HG02852 (cell line): ENCODE measurements at regions not wholly inside any gene's neighbourhood (a gene's known extent, or its start where the extent isn't known, plus 50 kb on each side); places are given as distances from the start of the nearest gene placed in this dataset.

Experiments
- ATAC-seq: cut with Tn5 transposase; IDR thresholded peaks from one replicate; pipeline ENCODE4 v1.9.1; 2021; ENCODE audit warnings: mild to moderate bottlenecking, moderate library complexity; ENCODE audit not compliant: unreplicated experiment

- ATAC-seq: no peak
Observed at GRCh38 chr1:83735526-83735925, 263.4 kb downstream of the TTLL7 start.

- ATAC-seq: no peak
Observed at GRCh38 chr1:83734420-83734819, 264.5 kb downstream of the TTLL7 start.

- no peak for ATAC-seq
Observed at GRCh38 chr1:83725735-83726360, 273.1 kb downstream of the TTLL7 start.

DNA sequence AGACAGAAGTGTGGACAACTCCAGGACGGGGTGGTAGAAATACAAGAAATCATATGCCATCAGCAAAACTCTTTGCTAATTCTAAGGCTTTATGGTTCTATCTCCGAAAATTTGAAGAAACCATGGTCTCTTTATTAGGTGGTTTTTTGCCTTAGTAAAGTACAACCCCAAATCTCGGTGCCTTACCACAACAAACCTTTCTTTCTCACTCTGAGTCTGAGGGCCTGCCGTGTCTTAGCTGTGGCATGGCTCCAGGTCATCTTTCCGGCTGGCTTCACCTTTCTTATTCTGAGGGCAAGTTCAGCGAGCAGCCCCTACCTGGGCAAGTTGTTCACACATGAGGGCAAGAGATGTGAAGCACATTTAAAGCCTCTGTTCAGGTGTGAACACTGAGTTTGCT lies 280.6 kb downstream of the TTLL7 start:
- peak; percentile 89 for ATAC-seq

GRCh38 chr1:83717785-83718184 lies 281.1 kb downstream of the TTLL7 start:
- ATAC-seq: no peak

GRCh38 chr1:83716641-83717040 lies 282.3 kb downstream of the TTLL7 start:
- ATAC-seq: no peak

DNA sequence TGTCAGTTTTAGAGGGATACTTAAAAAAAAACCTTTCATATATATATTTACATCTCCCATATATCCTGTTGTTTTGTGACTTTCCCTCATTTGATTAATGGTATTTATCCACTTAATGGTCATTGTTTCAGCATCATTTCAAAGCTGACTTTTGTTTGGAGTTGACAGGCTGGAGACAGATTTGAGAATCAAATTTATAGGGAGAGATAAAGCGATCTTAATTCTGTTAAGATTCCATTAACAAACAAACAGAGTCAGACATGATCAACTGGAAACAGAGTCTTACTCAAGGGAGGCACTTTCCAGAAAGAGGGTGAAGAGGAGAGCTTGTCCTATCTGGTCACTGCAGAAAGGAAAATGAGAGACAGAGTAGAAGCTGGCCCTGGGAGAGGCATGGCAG lies 283.4 kb downstream of the TTLL7 start:
- ATAC-seq: no peak

GRCh38 chr1:83709662-83710061 lies 289.3 kb downstream of the TTLL7 start:
- no peak for ATAC-seq

- no peak for ATAC-seq
Observed at GRCh38 chr1:83706354-83706938, 292.5 kb downstream of the TTLL7 start.

GRCh38 chr1:83705091-83705490 lies 293.8 kb downstream of the TTLL7 start:
- no peak for ATAC-seq

GRCh38 chr1:83704350-83704749 lies 294.6 kb downstream of the TTLL7 start:
- no peak for ATAC-seq

GRCh38 chr1:83702356-83702755 lies 296.6 kb downstream of the TTLL7 start:
- no peak for ATAC-seq

- no peak for ATAC-seq
Observed at GRCh38 chr1:83701355-83701754, 297.6 kb downstream of the TTLL7 start.

DNA sequence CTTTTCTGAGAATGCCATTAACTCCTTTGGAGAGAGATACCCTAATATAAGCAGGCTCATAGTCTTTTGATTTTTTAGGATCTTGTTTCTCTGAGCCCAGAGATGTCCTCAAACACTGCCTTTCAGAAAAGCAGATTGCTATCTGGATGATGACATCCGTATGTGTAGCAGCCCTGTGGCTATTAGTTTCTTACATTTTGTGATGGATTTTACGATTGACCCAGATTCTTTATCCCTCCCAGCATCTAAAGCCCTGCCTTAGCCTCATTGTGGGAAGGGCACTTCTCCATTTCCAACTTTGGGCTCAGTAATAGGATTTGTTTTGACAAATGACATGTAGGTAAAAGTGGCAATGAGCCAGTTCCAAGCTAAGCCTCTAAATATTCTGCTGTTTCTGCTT lies 300.3 kb downstream of the TTLL7 start:
- ATAC-seq: no peak

GRCh38 chr1:83697961-83698360 lies 301.0 kb downstream of the TTLL7 start:
- no peak for ATAC-seq

- no peak for ATAC-seq
Observed at GRCh38 chr1:83697220-83697619, 301.7 kb downstream of the TTLL7 start.

DNA sequence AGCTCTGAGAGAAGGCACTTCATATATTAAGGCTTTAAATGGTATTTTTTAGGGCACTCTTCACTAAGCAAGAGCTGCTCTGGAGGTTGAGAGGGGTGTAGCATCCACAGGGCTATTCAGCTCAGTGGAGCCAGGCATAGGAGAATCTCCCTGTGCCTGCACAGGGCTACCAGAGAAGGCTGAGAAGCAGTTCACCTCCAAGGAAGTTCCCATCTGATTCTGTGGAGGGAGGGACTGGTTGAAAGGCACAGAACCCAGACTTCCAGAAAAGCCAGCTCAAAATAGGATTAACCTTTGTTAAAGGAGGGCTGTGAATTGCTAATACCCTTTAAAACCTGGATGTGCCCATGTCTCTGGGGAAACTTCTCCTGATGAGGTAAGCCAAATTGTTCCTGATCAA lies 304.5 kb downstream of the TTLL7 start:
- ATAC-seq: no peak

DNA sequence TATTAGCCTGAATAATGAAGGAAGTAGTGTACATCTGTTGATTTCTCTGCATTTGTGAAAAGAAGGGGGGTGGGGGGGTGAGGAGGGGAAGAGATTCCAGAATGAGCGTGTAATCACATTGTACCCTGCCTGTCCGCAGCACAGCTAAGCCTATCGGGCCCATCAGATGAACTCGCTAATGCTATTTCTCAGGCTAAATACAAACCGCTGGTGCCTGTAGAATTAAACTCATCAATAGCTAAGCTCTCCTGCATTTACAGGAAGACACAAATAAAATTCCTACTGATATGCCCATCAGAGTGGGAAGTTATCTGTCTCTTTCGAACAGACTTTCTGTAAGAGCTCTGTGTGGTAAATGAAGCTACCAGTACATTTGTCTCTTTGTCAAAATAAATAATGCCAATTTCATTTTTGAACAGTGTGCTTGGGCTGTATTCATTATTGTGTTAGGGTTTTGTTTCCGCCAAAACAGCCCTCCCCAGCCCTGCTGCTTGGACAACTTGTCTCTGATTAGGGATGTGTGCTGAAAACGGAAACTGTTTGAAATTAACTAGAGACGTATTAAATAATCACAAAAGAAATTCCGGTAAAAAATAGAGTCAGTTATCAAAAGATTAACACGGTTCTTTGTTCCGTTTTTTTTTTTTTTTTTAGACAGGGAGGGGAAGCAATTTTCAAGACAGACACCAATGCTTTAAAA lies 305.4 kb downstream of the TTLL7 start:
- no peak for ATAC-seq

DNA sequence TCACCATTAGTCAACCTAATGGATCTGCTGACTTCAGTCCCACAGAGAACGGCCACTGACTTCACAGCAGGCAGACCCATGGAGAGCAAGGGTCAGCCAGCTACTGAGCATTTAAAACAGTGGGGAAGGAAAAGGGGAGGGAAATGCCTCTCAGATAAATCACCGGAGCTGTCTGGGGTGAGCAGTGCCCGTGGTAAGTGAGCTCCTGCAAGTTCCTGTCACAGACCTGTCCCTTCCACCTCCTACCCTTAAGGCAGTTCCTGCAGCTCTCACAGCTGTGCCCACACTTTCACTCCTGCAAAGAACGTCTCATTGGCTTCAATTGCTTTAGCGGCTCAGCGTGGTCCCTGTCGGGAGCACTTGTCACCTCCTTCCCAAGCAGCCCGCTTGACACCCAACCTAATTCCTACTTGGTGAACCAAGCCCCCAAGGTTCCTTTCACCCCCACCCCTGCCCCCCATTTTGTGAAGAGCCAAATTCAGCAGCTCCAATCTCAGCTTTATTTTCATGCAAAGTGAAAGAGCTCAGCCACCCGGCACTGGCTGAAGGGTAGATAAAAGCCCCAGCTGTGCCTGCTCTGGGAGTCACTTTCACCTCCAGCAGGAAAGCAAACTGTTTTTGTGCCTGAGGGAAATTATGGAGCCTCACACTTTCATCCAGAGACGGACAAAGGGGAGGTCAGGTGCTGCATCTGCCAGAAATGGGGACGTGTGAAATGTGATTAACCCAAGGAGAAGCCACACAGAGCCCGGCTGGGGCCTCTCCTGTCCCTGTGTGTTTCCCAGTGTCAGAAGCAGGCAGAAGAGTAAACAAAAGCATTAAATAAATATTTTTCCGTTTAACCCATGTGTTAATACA lies 306.2 kb downstream of the TTLL7 start:
- peak; percentile 52 for ATAC-seq

DNA sequence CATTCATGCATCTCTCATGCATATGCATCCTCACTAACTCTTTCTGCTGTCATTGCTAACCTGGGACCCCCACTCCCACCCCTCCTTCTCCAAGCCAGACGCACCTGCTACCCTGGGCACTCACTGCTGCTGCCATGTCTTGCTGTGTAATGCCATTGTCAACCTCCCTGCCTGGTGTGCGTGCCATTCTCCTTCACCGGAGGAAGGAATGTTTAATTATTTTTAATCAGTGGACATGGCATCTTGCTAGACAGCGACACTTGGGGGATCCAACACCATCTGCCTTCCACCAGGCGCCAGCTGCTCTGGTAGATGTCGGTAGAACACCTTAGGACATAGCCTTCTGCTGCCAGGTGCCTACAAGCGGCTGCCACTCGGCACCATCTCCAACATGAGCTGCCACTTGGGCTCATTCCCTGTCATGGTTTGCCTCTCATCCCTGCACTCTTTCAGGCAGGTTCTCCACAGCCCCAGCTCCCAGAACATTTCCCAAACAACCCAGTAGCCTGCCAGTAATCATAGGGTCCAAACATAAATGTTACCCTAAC lies 306.9 kb downstream of the TTLL7 start:
- ATAC-seq: no peak
